HepG2 (cell line): ENCODE measurements at regions not wholly inside any gene's neighbourhood (a gene's known extent, or its start where the extent isn't known, plus 50 kb on each side); places are given as distances from the start of the nearest gene placed in this dataset.

ENCODE experiments used
- ATAC-seq: fragments of 200-7000 bp; cut with Tn5 transposase; 3 replicates; pipeline ENCODE4 v1.9.1; 2020; ENCODE audit warnings: mild to moderate bottlenecking, moderate library complexity
- BruUV-seq: library from RNA; stranded (reverse); fragments of 400-500 nt; replicated peaks from 2 replicates; lab custom pipeline; 2021; lab: Mats Ljungman, UMichigan
- CTCF ChIA-PET: fragments of 300-600 bp; formaldehyde crosslinking; extraction: SDS; loops from one replicate; lab custom pipeline; 2021; ENCODE audit warnings: low total read pairs, inconsistent platforms, low intra/inter-chr PET ratio; lab: Yijun Ruan, JAX
- POLR2A ChIA-PET: fragments of 350-600 bp; sonication (Branson Sonifier 250); formaldehyde crosslinking; loops from one replicate; lab custom pipeline; 2020; ENCODE audit warnings: antibody characterized with exemption, inconsistent platforms; lab: Yijun Ruan, JAX
- DNase-seq: peaks from one replicate; pipeline ENCODE4 v3.0.0-alpha.2; 2015; ENCODE audit warnings: low spot score
- FAIRE-seq: peaks from 3 replicates; lab custom pipeline; 2011; peaks lifted over from hg19 to GRCh38; lab: Jason Lieb, UNC
- H2AFZ ChIP-seq: one replicate; pipeline ENCODE4 v1.6.1; 2011; ENCODE audit warnings: low read length, inconsistent platforms
- H3K27ac ChIP-seq: fragments of 300-600 bp; 3 replicates; pipeline ENCODE4 v1.8.0; 2011; ENCODE audit warnings: mixed run types, mild to moderate bottlenecking, mixed read lengths, low read length, inconsistent platforms; ENCODE audit not compliant: insufficient read depth; ENCODE audit errors: extremely low read length
- H3K27me3 ChIP-seq, 2 experiments: fragments of 200-600 bp in 1 of 2; 2 replicates in 1 of 2; 3 replicates in 1 of 2; pipeline versions ENCODE4 v1.6.0 to v1.8.0; 2011; ENCODE audit warnings: low read length in 2 of 2, mild to moderate bottlenecking in 2 of 2, moderate library complexity in 2 of 2, inconsistent platforms in 1 of 2; ENCODE audit not compliant: insufficient read depth in 2 of 2, control insufficient read depth in 1 of 2
- H3K36me3 ChIP-seq, 2 experiments: fragments of 200-600 bp in 1 of 2; replicated peaks in 1 of 2; 2 replicates in 1 of 2; 3 replicates in 1 of 2; pipeline versions ENCODE4 v1.5.1 to v1.8.0; 2011; ENCODE audit warnings: low read length in 2 of 2, inconsistent platforms in 1 of 2; ENCODE audit not compliant: insufficient read depth in 2 of 2, control insufficient read depth in 1 of 2
- H3K4me1 ChIP-seq: 2 replicates; pipeline ENCODE4 v1.5.1; 2012; ENCODE audit warnings: low read length, inconsistent platforms; ENCODE audit not compliant: insufficient read depth
- H3K4me2 ChIP-seq: 2 replicates; pipeline ENCODE4 v1.6.0; 2011; ENCODE audit warnings: low read depth, low read length, inconsistent platforms
- H3K4me3 ChIP-seq, 3 experiments: fragments of 200-600 bp in 1 of 3; sonication (generic), shearing (Covaris generic) in 1 of 3; replicated peaks in 1 of 3; 2 replicates each; pipeline ENCODE4 v1.5.1; 2011 to 2016; ENCODE audit warnings: low read length in 3 of 3, inconsistent platforms in 2 of 3, low read depth in 2 of 3, mild to moderate bottlenecking in 2 of 3, control low read depth in 1 of 3, mixed read lengths in 1 of 3; ENCODE audit not compliant: insufficient read depth in 1 of 3
- H3K79me2 ChIP-seq: one replicate; pipeline ENCODE4 v1.6.1; 2011; ENCODE audit warnings: low read length, inconsistent platforms; ENCODE audit not compliant: insufficient read depth
- H3K9ac ChIP-seq: 2 replicates; pipeline ENCODE4 v1.6.0; 2011; ENCODE audit warnings: mild to moderate bottlenecking, low read depth, low read length, inconsistent platforms; ENCODE audit not compliant: insufficient read depth
- H3K9me3 ChIP-seq: 2 replicates; pipeline ENCODE4 v1.5.1; 2012; ENCODE audit warnings: mild to moderate bottlenecking, low read length
- H4K20me1 ChIP-seq: 2 replicates; pipeline ENCODE4 v1.6.0; 2011; ENCODE audit warnings: inconsistent platforms, mild to moderate bottlenecking, low read length, moderate library complexity; ENCODE audit not compliant: insufficient read depth
- DMAP1 ChIP-seq: IDR thresholded peaks from 2 replicates; pipeline ENCODE4 v1.6.1; 2016
- IKZF1 ChIP-seq: fragments of 450-650 bp; IDR thresholded peaks from 2 replicates; pipeline ENCODE4 v1.7.1; 2016
- NAIF1 ChIP-seq: sonication (generic); formaldehyde crosslinking; IDR thresholded peaks from 2 replicates; pipeline ENCODE4 v1.5.0; 2020; ENCODE audit warnings: mild to moderate bottlenecking, missing genetic modification reagents, borderline replicate concordance
- NFYB ChIP-seq: sonication (generic); formaldehyde crosslinking; IDR thresholded peaks from 2 replicates; pipeline ENCODE4 v1.4.0; 2020; ENCODE audit warnings: missing genetic modification reagents
- RFXANK ChIP-seq: IDR thresholded peaks from 2 replicates; pipeline ENCODE4 v1.6.1; 2016
- SNAPC5 ChIP-seq: sonication (generic); formaldehyde crosslinking; IDR thresholded peaks from 2 replicates; pipeline ENCODE4 v1.8.1; 2023; ENCODE audit warnings: mild to moderate bottlenecking, missing genetic modification reagents, borderline replicate concordance
- SOX13 ChIP-seq, 3 experiments: fragments of 450-650 bp in 1 of 3; sonication (generic) in 1 of 3; formaldehyde crosslinking in 1 of 3; IDR thresholded peaks in 2 of 3; conservative IDR thresholded peaks in 1 of 3; 2 replicates each; pipeline versions ENCODE4 v1.5.0 to v1.6.1; 2016 to 2020; ENCODE audit warnings: antibody characterized with exemption in 1 of 3, mild to moderate bottlenecking in 1 of 3, missing compliant biosample characterization in 1 of 3, missing genetic modification reagents in 1 of 3, moderate library complexity in 1 of 3
- ZNF296 ChIP-seq: sonication (generic); formaldehyde crosslinking; conservative IDR thresholded peaks from 2 replicates; pipeline ENCODE4 v1.5.0; 2020; ENCODE audit warnings: mild to moderate bottlenecking, missing genetic modification reagents
- ZNF484 ChIP-seq: sonication (generic); formaldehyde crosslinking; IDR thresholded peaks from 2 replicates; pipeline ENCODE4 v1.5.1; 2020; ENCODE audit warnings: mild to moderate bottlenecking, low read depth, missing genetic modification reagents, borderline replicate concordance
- ZNF558 ChIP-seq: sonication (generic); formaldehyde crosslinking; IDR thresholded peaks from 2 replicates; pipeline ENCODE4 v1.9.0; 2022; ENCODE audit warnings: mild to moderate bottlenecking, missing genetic modification reagents, borderline replicate concordance
- ZNF83 ChIP-seq: sonication (generic); formaldehyde crosslinking; IDR thresholded peaks from 2 replicates; pipeline ENCODE4 v1.4.0; 2020; ENCODE audit warnings: missing genetic modification reagents, mild to moderate bottlenecking, borderline replicate concordance
- ZSCAN9 ChIP-seq: IDR thresholded peaks from 2 replicates; pipeline ENCODE4 v1.6.1; 2016; ENCODE audit warnings: borderline replicate concordance
- WGBS: methylation state at CpG from one replicate; pipeline ENCODE4 v1.1.6; 2017; ENCODE audit warnings: low lambda C conversion rate; 5-methylcytosine and 5-hydroxymethylcytosine counted together
- in situ Hi-C: cut with HindIII; loops from 2 replicates; pipeline ENCODE4 v1.10.0; 2017; ENCODE audit warnings: low pct_unique_long_range_greater_than_20kb; ENCODE audit not compliant: extremely low pct_ligation_motif_present
- intact Hi-C: fragments of 100-400 bp; cut with micrococcal nuclease; formaldehyde crosslinking; loops from one replicate; pipeline ENCODE4 v1.10.0; 2022; ENCODE audit not compliant: unreplicated experiment
- TF ChIP-seq, protein P1 (sequence below): sonication (generic); formaldehyde crosslinking; IDR thresholded peaks from 2 replicates; pipeline ENCODE4 v1.4.0; 2020; ENCODE audit warnings: mild to moderate bottlenecking, missing genetic modification reagents
- TF ChIP-seq, protein P2 (sequence below), 2 experiments: IDR thresholded peaks; 2 replicates each; pipeline ENCODE4 v1.6.1; 2011 to 2012; ENCODE audit warnings: low read length in 2 of 2, borderline replicate concordance in 1 of 2, low read depth in 1 of 2, mild to moderate bottlenecking in 1 of 2, moderate library complexity in 1 of 2
- TF ChIP-seq, protein P3 (sequence below): sonication (generic); formaldehyde crosslinking; IDR thresholded peaks from 2 replicates; pipeline ENCODE4; 2020; ENCODE audit warnings: missing genetic modification reagents, mild to moderate bottlenecking, borderline replicate concordance

GRCh38 chr2:163799807-163800206, 64.0 kb upstream of the FIGN start:
- no peaks in the 10 kb centered on the region for H3K79me2 ChIP-seq
- no peak for DNase-seq
- H3K27ac ChIP-seq = no peak overlapping the region
- intact Hi-C loops (no loop called here), in situ Hi-C loops (no loop called here)
- no peaks in the 10 kb centered on the region for H3K36me3 ChIP-seq
- H3K9ac ChIP-seq = no peak overlapping the region
- no peak overlapping the region for H3K4me2 ChIP-seq
- no TSS peak for BruUV-seq
- ATAC-seq = no peak
- H3K4me1 ChIP-seq = no peaks in the 10 kb centered on the region
- no peaks in the 10 kb centered on the region for H3K27me3 ChIP-seq
- WGBS = 0% methylated on average over 2 of the region's 2 CpGs
- no peaks in the 10 kb centered on the region for H4K20me1 ChIP-seq
- no peak for FAIRE-seq
- no peak overlapping the region for H2AFZ ChIP-seq
- CTCF ChIA-PET = no interaction called here
- POLR2A ChIA-PET = no interaction called here
- H3K9me3 ChIP-seq = no peaks in the 10 kb centered on the region
- H3K4me3 ChIP-seq = no peak overlapping the region
- no peak for TF ChIP-seq ZNF558 (CRISPR knock-in tag)
- no peak for TF ChIP-seq SNAPC5 (CRISPR knock-in tag)
- TF ChIP-seq RFXANK (CRISPR knock-in tag) = no peak
- TF ChIP-seq ZNF296 (CRISPR knock-in tag) = no peak
- no peak for TF ChIP-seq NAIF1 (CRISPR knock-in tag)
- TF ChIP-seq, protein P1, sequence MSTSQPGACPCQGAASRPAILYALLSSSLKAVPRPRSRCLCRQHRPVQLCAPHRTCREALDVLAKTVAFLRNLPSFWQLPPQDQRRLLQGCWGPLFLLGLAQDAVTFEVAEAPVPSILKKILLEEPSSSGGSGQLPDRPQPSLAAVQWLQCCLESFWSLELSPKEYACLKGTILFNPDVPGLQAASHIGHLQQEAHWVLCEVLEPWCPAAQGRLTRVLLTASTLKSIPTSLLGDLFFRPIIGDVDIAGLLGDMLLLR = no peak
- no peak for TF ChIP-seq ZNF83 (CRISPR knock-in tag)
- TF ChIP-seq NFYB (CRISPR knock-in tag) = no peak
- no peak for TF ChIP-seq SOX13 (IDR thresholded peaks at IDR 0.05)
- TF ChIP-seq SOX13 (CRISPR knock-in tag; conservative IDR thresholded peaks at IDR 0.05 in 1 of 2, IDR thresholded peaks at IDR 0.05 in 1 of 2) = no peak
- no peak for TF ChIP-seq IKZF1
- no peak for TF ChIP-seq ZNF484
- no peak for TF ChIP-seq DMAP1
- TF ChIP-seq, protein P2, sequence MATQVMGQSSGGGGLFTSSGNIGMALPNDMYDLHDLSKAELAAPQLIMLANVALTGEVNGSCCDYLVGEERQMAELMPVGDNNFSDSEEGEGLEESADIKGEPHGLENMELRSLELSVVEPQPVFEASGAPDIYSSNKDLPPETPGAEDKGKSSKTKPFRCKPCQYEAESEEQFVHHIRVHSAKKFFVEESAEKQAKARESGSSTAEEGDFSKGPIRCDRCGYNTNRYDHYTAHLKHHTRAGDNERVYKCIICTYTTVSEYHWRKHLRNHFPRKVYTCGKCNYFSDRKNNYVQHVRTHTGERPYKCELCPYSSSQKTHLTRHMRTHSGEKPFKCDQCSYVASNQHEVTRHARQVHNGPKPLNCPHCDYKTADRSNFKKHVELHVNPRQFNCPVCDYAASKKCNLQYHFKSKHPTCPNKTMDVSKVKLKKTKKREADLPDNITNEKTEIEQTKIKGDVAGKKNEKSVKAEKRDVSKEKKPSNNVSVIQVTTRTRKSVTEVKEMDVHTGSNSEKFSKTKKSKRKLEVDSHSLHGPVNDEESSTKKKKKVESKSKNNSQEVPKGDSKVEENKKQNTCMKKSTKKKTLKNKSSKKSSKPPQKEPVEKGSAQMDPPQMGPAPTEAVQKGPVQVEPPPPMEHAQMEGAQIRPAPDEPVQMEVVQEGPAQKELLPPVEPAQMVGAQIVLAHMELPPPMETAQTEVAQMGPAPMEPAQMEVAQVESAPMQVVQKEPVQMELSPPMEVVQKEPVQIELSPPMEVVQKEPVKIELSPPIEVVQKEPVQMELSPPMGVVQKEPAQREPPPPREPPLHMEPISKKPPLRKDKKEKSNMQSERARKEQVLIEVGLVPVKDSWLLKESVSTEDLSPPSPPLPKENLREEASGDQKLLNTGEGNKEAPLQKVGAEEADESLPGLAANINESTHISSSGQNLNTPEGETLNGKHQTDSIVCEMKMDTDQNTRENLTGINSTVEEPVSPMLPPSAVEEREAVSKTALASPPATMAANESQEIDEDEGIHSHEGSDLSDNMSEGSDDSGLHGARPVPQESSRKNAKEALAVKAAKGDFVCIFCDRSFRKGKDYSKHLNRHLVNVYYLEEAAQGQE (IDR thresholded peaks at IDR 0.05; ENCODE audit: borderline replicate concordance in 1 of 2, low read depth in 1 of 2, low read length in 2 of 2) = no peak
- TF ChIP-seq ZSCAN9 (CRISPR knock-in tag) = no peak
- TF ChIP-seq, protein P3, sequence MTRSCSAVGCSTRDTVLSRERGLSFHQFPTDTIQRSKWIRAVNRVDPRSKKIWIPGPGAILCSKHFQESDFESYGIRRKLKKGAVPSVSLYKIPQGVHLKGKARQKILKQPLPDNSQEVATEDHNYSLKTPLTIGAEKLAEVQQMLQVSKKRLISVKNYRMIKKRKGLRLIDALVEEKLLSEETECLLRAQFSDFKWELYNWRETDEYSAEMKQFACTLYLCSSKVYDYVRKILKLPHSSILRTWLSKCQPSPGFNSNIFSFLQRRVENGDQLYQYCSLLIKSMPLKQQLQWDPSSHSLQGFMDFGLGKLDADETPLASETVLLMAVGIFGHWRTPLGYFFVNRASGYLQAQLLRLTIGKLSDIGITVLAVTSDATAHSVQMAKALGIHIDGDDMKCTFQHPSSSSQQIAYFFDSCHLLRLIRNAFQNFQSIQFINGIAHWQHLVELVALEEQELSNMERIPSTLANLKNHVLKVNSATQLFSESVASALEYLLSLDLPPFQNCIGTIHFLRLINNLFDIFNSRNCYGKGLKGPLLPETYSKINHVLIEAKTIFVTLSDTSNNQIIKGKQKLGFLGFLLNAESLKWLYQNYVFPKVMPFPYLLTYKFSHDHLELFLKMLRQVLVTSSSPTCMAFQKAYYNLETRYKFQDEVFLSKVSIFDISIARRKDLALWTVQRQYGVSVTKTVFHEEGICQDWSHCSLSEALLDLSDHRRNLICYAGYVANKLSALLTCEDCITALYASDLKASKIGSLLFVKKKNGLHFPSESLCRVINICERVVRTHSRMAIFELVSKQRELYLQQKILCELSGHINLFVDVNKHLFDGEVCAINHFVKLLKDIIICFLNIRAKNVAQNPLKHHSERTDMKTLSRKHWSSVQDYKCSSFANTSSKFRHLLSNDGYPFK (CRISPR knock-in tag) = no peak
